Islet of Langerhans (tissue), 1 donor: ENCODE measurements at regions not wholly inside any gene's neighbourhood (a gene's known extent, or its start where the extent isn't known, plus 50 kb on each side); places are given as distances from the start of the nearest gene placed in this dataset.

Experiments used
- FAIRE-seq: peaks from one replicate; lab custom pipeline; 2011; peaks lifted over from hg19 to GRCh38; lab: Jason Lieb, UNC

- FAIRE-seq = no peak
These were observed 306.4 kb upstream of the ZNF32 start for GRCh38 chr10:43955002-43955596.

GRCh38 chr10:43953672-43954071, 305.0 kb upstream of the ZNF32 start:
- FAIRE-seq = no peak

- no peak for FAIRE-seq
These were observed 304.1 kb upstream of the ZNF32 start for GRCh38 chr10:43952760-43953159.

- no peak for FAIRE-seq
These were observed 300.7 kb upstream of the ZNF32 start for GRCh38 chr10:43949351-43949750.

GRCh38 chr10:43946445-43946844, 297.8 kb upstream of the ZNF32 start:
- FAIRE-seq = no peak

- FAIRE-seq = no peak
These were observed 297.2 kb upstream of the ZNF32 start for GRCh38 chr10:43945908-43946307.

GRCh38 chr10:43945094-43945730, 296.5 kb upstream of the ZNF32 start:
- FAIRE-seq = no peak

- no peak for FAIRE-seq
These were observed 295.9 kb upstream of the ZNF32 start for GRCh38 chr10:43944381-43945093.

GRCh38 chr10:43943818-43944360, 295.2 kb upstream of the ZNF32 start:
- FAIRE-seq = no peak

GRCh38 chr10:43943119-43943817, 294.6 kb upstream of the ZNF32 start:
- FAIRE-seq = no peak

- FAIRE-seq = no peak
These were observed 293.6 kb upstream of the ZNF32 start for GRCh38 chr10:43942096-43942850.

- FAIRE-seq = no peak
These were observed 292.5 kb upstream of the ZNF32 start for GRCh38 chr10:43940898-43941837.

- no peak for FAIRE-seq
These were observed 291.5 kb upstream of the ZNF32 start for GRCh38 chr10:43939939-43940820.

GRCh38 chr10:43939389-43939938, 290.8 kb upstream of the ZNF32 start:
- no peak for FAIRE-seq

- no peak for FAIRE-seq
These were observed 290.1 kb upstream of the ZNF32 start for GRCh38 chr10:43938810-43939209.

GRCh38 chr10:43931308-43931930, 282.7 kb upstream of the ZNF32 start:
- no peak for FAIRE-seq

- FAIRE-seq = no peak
These were observed 282.1 kb upstream of the ZNF32 start for GRCh38 chr10:43930777-43931176.

GRCh38 chr10:43930243-43930642, 281.6 kb upstream of the ZNF32 start:
- FAIRE-seq = no peak

- no peak for FAIRE-seq
These were observed 280.4 kb upstream of the ZNF32 start for GRCh38 chr10:43929122-43929521.
